GM19099 (cell line): ENCODE measurements at regions not wholly inside any gene's neighbourhood (a gene's known extent, or its start where the extent isn't known, plus 50 kb on each side); places are given as distances from the start of the nearest gene placed in this dataset.

Source experiments
- POLR2A ChIP-seq: IDR thresholded peaks from 3 replicates; pipeline ENCODE4 v1.6.1; 2011; ENCODE audit warnings: low read depth; ENCODE audit not compliant: insufficient read length; ENCODE audit errors: extremely low read depth

- TF ChIP-seq POLR2A, result no peak
Measured at GRCh38 chr1:25137521-25138395, 94.5 kb downstream of the SYF2 start.

- no peak for TF ChIP-seq POLR2A
Measured at GRCh38 chr1:25137106-25137505, 95.2 kb downstream of the SYF2 start.

GRCh38 chr1:25135909-25136308 lies 96.4 kb downstream of the SYF2 start:
- no peak for TF ChIP-seq POLR2A

GRCh38 chr1:25134801-25135461 lies 97.4 kb downstream of the SYF2 start:
- no peak for TF ChIP-seq POLR2A

GRCh38 chr1:25134307-25134706 lies 98.0 kb downstream of the SYF2 start:
- TF ChIP-seq POLR2A, result no peak

- TF ChIP-seq POLR2A, result no peak
Measured at GRCh38 chr1:25131794-25132193, 100.5 kb downstream of the SYF2 start.

- no peak for TF ChIP-seq POLR2A
Measured at GRCh38 chr1:25130895-25131294, 101.4 kb downstream of the SYF2 start.

GRCh38 chr1:25129380-25129779 lies 102.9 kb downstream of the SYF2 start:
- TF ChIP-seq POLR2A, result no peak

GRCh38 chr1:25128121-25128621 lies 104.1 kb downstream of the SYF2 start:
- TF ChIP-seq POLR2A, result no peak

GRCh38 chr1:25126562-25126961 lies 105.7 kb downstream of the SYF2 start:
- no peak for TF ChIP-seq POLR2A

GRCh38 chr1:25123551-25123950 lies 108.8 kb downstream of the SYF2 start:
- no peak for TF ChIP-seq POLR2A

- no peak for TF ChIP-seq POLR2A
Measured at GRCh38 chr1:25122747-25123146, 109.6 kb downstream of the SYF2 start.

- no peak for TF ChIP-seq POLR2A
Measured at GRCh38 chr1:25120281-25120680, 112.0 kb downstream of the SYF2 start.

GRCh38 chr1:25118546-25118945 lies 113.8 kb downstream of the SYF2 start:
- TF ChIP-seq POLR2A, result no peak

- TF ChIP-seq POLR2A, result no peak
Measured at GRCh38 chr1:25117233-25117823, 115.0 kb downstream of the SYF2 start.

GRCh38 chr1:25116832-25117231 lies 115.5 kb downstream of the SYF2 start:
- TF ChIP-seq POLR2A, result no peak

GRCh38 chr1:25113731-25114130 lies 118.6 kb downstream of the SYF2 start:
- TF ChIP-seq POLR2A, result no peak

GRCh38 chr1:25113086-25113485 lies 119.2 kb downstream of the SYF2 start:
- TF ChIP-seq POLR2A, result no peak
